Central memory CD4-positive, alpha-beta T cell (primary cell): ENCODE measurements at regions not wholly inside any gene's neighbourhood (a gene's known extent, or its start where the extent isn't known, plus 50 kb on each side); places are given as distances from the start of the nearest gene placed in this dataset.
A peak's percentile ranks its signal among the peaks of the same experiment; 100 is the strongest.

Experiments used
- DNase-seq: peaks from one replicate; pipeline ENCODE4 v3.0.0; 2022

DNA sequence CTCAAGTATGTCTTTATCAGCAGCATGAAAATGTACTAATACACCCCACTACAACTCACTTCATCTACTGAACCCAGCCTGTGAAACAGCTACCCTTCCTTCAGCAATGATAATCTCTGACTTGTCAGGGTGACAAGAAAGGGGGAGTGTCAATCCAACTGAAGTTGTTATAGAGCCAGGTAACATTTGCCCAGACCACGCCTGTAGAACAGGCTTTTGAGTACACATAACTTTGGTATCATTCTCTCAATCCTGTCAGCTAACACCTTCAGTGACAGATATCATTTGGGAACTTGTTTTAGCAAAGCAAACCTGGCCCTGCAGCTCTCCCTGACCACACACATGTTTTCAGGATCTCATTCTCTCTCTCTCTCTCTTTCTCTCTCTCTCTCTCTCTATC is 592.2 kb downstream of the SMARCA1 start:
- no peak for DNase-seq

GRCh38 chrX:128929271-128930057 is 593.8 kb downstream of the SMARCA1 start:
- no peak for DNase-seq

DNA sequence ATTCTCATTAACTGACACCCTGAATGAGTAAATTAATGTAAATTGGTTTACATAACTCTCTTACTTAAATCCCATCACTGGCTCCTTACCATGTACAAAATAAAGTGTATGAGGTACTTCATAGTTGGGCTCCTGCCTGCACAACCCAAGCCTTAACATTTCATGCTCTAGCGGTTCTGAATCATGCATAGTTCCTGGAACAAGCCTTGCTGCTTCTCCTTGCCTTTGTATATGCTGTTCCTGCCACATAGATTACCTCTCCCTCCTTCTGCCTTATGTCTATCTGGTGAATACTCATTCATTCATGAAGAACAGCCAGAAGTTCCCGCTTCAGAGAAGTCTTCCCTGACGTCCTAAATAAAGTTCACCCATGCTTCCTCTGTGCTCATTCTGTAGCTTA is 594.7 kb downstream of the SMARCA1 start:
- DNase-seq, result no peak

GRCh38 chrX:128927363-128927762 is 595.9 kb downstream of the SMARCA1 start:
- DNase-seq, result no peak

DNA sequence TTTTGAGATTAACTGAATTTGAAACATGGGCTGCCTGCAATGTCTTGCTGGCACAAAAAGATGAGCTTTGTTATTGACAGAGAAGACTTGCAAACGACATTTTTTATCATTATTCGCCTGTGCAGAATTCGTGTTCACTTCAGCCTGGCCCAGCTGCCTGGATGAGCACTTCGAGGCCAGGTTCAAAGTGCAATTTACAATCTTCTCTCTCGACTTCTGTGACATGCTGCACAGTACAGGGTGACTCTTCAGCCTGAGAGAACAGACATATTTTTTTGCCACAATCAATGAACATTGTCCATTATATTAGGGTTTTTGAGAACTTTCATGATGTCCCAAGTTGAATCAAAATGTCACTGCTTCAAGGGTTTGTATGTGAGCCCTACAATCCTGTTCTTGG is 616.5 kb downstream of the SMARCA1 start:
- DNase-seq, result no peak

GRCh38 chrX:128901018-128901417 is 622.3 kb downstream of the SMARCA1 start:
- no peak for DNase-seq

DNA sequence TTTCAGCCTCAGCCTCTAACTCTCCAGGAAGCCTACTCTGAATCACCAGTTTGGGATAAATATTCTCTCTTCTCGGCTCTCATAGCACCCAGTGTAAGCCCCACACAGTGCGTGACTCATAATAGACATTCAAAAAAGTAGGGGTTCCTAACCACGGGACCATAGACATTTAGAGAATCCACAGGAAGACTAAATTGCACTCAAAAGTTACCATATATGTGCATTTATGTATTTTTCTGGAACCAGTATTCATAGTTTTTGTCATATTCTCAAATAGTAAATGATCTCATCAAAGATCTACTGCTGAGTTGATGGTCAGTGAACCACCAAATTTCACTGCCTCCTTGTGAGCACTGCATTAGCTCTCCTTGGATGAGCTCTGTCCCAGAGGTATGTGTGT is 625.7 kb downstream of the SMARCA1 start:
- DNase-seq, result no peak

- no peak for DNase-seq
Measured at GRCh38 chrX:128891554-128891953, 631.7 kb downstream of the SMARCA1 start.

DNA sequence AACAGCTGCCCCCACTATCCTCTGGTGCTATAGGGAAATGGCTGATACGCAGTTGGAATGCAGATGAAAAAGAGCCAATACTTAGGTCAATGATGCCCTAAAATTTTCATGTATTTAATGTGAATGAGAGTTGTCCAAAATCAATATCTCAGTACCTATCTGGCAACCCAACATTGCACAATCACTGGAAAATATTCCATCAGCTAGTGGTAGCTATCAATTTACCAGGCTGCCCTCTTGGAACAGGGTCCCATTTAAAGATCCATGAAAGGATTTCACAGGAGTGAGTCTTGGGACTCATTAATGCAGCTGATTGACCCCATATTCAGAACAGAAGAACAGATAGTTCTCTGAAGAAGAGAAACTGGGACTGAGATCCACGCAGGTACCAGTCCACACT is 638.9 kb downstream of the SMARCA1 start:
- DNase-seq, result no peak

DNA sequence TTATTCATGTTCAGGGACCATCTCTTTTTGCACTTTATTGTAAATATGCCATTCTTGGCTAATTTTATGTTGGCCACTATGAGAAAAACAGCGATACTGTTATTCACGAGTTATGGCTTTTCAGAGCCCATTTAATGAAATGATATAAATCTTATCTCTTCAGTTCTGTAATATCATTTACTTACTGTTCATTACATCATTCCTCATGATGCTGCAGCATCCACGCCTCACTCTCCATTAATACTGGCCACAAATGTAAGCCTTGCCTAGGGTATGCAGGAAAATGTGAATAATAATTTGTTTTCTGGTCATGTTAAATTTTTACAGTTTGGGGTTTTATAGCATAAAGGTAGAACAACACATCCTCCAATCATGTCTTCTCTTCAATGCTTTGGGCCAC is 639.6 kb downstream of the SMARCA1 start:
- no peak for DNase-seq

- DNase-seq, result no peak
Measured at GRCh38 chrX:128870361-128870760, 652.9 kb downstream of the SMARCA1 start.

DNA sequence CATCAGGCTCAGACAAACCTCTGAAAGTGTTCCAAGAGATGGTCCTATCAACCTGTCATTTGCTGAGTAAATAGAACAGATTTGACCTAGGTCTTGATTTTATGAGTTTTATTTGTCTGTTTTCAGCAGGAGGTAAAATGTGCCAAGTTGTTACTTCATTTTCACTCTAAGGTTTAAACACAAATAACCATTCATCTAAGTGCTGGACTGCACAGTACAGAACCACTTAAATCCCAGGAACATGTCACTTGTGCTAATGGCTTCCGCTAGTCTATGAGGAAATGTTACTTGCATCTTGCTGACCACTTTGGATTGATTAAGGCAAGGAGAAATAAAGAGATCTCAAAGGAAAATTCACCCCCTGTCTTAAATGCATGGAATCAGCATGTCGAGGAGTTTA is 660.7 kb downstream of the SMARCA1 start:
- DNase-seq, result no peak

GRCh38 chrX:128848374-128848773 is 674.9 kb downstream of the SMARCA1 start:
- no peak for DNase-seq

- no peak for DNase-seq
Measured at GRCh38 chrX:128846385-128846784, 676.9 kb downstream of the SMARCA1 start.

DNA sequence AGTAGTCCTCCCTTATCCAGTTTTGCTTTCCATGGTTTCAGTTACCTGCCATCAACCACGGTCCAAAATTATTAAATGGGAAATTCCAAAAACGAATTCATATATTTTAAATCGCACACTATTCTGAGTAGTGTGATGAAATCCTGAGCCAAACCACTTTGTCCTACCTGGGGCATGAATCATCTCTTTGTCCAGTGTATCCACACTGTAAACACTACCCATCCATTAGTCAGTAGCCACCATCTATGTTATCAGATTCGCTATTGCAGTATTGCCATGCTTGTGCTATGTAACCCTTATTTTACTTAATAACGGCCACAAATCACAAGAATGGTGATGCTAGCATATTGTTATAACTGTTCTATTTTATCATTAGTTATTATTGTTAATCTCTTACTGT is 704.6 kb downstream of the SMARCA1 start:
- DNase-seq, result no peak

DNA sequence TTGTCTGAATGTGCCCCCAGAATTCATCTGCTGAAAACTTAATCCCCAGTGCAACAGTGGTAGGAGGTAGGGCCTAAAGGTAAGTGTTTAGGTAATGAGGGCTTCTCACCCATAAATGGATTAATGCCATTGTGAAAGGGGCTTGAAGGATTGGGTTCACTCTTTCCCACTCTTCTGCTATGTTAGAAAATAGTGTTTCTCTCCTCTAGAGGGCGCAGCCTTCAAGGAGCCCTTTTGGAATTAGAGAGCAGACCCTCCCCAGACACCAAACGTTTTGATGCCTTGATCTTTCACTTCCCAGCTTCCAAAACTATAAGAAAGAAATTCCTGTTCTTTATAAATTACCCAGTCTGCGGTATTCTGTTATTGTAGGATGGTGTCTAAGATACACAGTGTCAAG is 706.4 kb downstream of the SMARCA1 start:
- no peak for DNase-seq

GRCh38 chrX:128807367-128807766 is 715.9 kb downstream of the SMARCA1 start:
- DNase-seq, result no peak

DNA sequence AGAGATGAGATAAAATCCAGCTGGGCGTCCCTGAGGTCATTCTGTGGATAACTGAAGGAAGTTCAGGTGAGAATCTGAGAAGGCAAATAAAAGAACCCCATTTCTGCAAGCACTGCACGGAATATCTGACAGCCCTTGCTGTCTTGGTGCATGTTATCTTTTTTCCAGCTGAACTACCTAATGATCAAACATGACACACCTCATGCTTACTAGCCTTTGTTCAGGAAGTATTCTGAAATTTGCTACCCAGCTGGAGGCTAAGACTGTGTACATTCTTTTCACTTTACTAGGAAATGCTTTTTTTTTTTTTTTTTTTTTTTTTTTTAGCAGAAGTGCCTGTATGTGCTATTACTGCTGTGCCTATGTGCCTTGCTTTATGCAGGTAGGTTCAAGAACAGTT is 718.1 kb downstream of the SMARCA1 start:
- no peak for DNase-seq

GRCh38 chrX:128804828-128805227 is 718.5 kb downstream of the SMARCA1 start:
- DNase-seq, result no peak

- DNase-seq, result no peak
Measured at GRCh38 chrX:128800138-128800537, 723.2 kb downstream of the SMARCA1 start.

DNA sequence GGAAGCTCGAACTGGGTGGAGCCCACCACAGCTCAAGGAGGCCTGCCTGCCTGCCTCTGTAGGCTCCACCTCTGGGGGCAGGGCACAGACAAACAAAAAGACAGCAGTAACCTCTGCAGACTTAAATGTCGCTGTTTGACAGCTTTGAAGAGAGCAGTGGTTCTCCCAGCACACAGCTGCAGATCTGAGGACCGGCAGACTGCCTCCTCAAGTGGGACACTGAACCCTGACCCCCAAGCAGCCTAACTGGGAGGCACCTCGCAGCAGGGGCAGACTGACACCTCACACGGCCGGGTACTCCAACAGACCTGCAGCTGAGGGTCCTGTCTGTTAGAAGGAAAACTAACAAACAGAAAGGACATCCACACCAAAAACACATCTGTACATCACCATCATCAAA is 730.9 kb upstream of the ACTRT1 start:
- peak; percentile 17 for DNase-seq

GRCh38 chrX:128781506-128781905 is 729.3 kb upstream of the ACTRT1 start:
- peak; percentile 27 for DNase-seq

- DNase-seq, result no peak
Measured at GRCh38 chrX:128780934-128781333, 728.7 kb upstream of the ACTRT1 start.

DNA sequence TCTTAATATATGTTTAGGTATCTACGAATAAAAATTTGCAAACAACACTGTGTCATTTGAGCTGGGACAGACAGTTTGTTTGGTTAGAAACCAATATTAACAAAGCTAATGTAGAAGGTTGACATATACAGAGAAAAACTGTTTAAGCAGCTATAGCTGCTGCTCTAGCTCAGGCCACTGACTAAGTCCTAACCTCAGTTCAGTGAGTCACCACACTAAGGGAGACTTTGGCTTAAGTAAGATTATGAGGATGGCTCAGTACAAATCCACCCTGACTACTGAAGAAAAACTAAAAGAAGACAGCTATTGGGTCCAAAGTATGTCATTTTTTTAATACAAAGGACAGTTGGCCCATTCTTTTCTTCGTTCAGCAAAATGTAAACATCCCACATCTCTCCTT is 717.3 kb upstream of the ACTRT1 start:
- no peak for DNase-seq

DNA sequence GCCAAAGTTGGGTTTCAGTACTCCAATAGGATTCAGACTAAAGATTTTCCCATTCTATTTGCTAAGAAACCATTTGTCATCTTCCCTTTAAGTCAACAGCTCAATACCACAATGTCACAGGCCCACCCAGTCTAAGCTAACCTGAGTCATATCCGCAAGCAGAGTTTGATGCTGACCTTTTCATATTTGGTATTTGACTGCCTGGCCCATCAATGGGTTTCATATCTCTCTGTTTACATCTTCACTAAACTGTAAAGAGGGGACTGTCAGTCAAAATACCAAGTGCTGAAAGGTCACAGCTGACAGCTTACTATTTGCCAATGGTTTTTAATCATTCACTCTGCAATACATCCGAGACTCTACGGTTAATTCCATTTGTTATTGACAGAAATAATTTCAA is 707.5 kb upstream of the ACTRT1 start:
- no peak for DNase-seq
